HG03097 (cell line): ENCODE measurements at regions not wholly inside any gene's neighbourhood (a gene's known extent, or its start where the extent isn't known, plus 50 kb on each side); places are given as distances from the start of the nearest gene placed in this dataset.
A peak's percentile ranks its signal among the peaks of the same experiment; 100 is the strongest.

ENCODE experiments used
- ATAC-seq: cut with Tn5 transposase; IDR thresholded peaks from one replicate; pipeline ENCODE4 v1.9.1; 2021; ENCODE audit not compliant: unreplicated experiment, low FRiP score

DNA sequence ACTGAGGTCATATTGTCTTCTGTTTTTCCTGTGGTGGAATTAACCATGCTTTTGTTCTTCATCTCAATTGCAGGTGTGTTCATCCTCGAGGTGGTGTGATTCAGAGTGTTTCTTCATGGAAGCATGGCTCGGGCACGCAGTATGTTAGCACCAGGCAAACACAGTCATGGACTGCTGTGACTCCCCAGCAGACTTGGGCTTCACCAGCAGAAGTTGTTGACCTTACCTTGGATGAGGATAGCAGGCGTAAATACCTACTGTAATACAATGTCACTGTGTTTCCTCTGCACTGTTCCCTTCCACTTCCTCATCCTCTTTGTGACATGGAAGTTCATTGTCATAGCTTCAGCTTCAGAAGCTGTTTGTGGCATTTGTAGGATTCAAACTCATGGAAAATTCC, 158.7 kb downstream of the HAUS1 start:
- ATAC-seq: no peak

DNA sequence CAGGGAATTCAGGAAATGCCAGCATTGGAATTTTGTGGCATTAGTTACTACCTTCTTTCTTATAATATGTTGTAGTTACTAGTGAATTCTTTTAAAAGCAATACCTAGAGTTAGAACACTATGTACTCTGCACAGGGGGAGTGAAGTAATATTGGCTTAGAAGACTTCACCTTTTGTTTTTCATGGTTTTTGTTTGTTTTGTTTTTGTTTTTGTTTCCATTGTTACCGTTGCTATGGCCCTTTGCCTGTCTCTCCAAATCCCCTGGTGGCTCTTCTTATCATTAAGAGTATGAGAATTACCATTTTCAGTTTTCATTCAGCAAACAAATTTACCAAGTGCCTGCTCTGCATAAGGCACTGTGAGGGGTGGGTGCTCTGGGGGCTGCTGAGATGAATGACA, 160.1 kb downstream of the HAUS1 start:
- ATAC-seq: no peak

DNA sequence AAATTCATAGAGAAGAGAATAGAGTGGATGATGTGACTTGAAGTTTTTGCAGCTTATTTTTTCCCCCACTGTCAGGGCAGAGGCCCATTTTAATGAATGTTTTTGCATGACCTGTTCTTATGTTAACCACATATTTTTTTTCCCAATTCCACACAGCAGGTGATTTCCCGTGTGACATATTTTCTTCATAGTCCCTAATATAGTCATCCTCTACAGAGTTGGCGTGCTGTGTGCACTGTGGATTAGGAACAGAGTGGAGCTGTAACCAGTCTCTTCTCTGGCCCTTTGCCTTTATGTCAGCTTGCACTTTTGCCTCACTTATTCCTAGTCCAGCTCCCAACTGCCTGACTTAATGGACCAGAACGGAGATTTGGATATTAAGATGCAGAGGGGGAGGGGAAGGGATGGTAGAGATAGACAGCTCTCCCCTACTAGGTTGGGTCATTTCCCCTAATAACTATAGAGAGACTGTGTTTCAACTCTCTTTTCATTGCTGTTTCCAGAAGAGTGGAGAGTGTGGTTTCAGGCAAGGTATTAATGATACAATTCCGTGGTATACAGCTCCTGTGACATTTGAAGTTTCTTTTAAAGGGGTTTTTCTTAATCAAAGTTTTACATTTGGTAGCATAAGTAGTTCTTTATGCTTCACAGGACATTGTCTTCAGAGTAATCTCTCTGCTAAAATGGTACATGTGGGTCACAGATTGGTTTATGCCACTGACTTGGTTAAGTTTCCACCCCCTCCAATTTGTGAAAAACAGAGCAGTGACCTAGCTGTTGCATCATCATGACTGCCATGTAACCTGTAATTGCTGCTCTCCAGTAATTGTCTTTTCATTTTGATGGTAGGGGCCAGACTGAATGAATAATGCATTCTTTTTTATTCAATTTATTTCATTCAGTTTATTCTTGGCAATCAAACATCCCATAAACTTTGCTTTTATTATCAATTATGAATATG, 161.3 kb downstream of the HAUS1 start:
- ATAC-seq: no peak

DNA sequence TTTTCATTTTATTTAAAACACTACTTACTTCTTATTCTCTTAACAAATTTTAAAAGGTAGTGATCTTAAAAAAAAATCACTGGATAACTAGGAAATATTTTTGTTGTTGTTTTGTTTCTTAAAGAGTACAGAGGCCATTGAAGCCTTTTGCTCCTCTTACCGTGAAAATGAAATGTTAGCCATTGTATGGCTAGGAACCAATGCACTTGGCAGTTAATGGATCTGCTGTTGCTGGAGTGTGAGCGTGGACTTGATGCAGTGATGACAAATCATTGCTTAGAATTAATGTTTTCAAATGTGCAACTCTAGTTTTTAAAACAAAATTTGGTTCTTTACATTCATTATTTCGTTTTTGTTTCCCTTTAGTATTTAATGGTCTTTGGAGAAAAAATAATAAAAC, 162.3 kb downstream of the HAUS1 start:
- no peak for ATAC-seq

DNA sequence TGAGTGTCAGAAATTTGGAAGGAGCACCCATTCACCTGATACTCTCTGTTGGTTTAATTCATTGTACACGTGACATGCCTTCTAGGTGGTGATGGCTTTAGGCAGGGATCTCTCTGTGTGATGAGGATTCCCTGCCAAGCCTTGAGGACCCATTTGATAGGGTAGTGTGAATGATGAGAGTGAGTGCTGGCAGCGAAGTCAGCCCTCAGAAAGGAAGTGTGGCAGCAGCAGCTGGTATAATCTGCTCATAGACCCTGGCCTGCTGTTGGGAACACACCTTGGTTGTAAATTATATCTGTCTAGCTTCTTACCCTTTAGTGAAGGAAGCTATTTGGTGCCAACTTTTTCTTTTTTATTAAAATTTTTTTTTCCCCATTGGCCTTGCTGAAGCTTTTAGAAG, 164.5 kb downstream of the HAUS1 start:
- ATAC-seq: no peak

DNA sequence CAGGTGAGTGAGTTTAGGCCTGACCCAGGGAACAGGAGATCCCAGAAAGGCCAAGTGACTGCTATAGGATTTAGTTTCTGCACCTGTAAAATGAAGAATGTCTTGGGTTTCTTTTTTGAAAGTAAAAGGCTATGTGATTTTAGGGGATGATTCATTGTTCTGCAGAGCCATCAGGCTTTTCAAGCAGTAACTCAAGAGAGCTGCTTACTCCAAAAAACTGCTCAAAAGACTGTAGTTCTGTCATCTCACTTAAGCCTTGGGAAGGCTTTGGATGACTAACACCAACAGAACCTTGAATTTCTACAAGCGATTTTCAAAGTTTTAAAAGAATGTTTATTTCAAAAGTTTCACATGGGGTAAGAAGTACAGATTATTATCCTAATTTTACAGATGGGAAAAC, 165.1 kb downstream of the HAUS1 start:
- no peak for ATAC-seq

DNA sequence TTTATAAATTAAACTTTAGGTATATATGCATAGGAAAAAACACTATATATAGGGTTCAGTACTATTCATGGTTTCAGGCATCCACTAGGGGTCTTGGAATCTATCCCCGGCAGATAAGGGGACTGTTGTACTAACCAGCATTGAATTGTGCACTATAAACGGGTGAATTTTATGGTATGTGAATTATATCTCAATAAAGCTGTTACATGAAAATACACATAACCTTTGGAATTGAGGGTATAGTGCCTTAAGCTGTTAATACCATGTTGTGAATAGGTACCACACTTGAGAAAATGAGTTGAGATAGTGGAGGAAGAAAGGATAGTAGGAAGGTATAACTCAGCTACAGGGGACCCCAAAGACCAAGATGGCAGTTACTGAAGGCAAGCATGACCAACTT, 167.3 kb downstream of the HAUS1 start:
- ATAC-seq: no peak

DNA sequence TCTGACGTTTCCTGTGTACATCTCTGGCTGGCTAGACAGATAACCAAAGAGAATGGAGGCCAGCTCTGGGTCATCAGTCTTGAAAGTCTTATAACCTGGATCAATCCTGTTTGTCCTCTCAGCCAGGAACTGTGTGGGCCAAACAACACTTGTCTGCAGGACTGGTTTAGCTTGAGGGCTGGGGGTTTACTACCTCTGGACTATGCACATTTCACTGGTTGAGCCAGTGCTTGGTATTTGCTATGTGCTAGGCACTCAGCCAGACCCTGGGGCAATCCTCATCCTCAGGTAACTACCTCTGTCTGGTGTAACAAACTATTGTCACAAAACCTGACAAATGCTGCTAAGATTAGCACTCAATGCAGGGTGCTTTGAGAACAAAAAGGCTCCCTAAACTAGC, 169.7 kb downstream of the HAUS1 start:
- no peak for ATAC-seq

DNA sequence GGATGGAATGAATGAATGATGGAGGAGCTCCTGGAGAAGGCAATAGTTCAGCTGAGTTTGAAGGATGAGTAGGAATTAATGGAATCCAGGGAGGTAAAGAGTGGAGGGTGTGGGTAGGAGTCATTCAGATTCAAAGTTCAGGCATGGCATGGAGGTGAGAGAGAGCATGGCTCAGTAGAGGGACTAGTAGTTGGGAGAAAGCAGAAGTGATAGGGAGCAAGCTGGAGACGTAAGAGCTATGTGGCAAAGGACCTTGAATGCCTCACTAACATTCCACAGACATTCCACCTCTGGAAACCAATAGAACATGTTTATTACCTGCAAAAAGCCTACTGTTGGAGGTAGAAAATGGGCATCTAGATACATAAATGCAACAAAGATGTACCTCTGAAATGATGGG, 170.1 kb downstream of the HAUS1 start:
- ATAC-seq: no peak

DNA sequence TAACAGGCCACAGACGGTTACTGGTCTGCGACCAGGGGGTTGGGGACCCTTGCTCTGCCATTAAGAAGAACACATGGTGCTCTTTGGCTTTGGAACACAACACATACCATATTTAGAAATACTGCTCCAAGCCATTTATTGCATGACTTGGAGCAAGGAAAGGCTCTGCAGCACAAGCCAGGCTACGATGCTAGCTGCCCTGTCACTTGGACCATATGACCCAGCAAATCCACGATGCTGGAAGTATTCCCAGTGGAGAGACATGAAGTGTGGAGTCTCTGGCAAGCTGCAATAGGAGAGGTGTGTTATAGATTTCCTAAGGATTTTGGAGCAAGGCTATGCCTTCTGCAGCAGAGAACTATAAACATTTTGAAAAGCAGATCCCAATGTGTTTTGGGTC, 171.2 kb downstream of the HAUS1 start:
- no peak for ATAC-seq

DNA sequence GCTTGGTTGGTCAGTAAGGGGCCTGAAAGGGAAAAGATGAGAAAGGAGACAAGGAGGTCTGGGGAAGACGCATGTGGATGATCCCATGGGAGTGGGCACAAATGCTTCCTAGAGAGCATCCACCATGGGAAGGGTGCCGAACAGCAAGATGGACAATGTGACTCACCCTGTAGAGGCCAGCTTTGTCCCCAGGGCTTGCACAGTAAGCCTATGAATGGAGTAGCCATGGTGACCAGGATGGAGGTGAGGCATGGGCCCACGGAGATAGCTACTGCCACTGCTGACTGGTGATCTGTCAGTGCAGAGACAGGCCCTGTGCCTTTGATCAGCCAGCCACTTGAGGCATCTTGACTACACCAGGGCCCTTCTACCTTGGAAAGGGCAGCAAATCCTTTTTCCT, 172.6 kb downstream of the HAUS1 start:
- no peak for ATAC-seq

DNA sequence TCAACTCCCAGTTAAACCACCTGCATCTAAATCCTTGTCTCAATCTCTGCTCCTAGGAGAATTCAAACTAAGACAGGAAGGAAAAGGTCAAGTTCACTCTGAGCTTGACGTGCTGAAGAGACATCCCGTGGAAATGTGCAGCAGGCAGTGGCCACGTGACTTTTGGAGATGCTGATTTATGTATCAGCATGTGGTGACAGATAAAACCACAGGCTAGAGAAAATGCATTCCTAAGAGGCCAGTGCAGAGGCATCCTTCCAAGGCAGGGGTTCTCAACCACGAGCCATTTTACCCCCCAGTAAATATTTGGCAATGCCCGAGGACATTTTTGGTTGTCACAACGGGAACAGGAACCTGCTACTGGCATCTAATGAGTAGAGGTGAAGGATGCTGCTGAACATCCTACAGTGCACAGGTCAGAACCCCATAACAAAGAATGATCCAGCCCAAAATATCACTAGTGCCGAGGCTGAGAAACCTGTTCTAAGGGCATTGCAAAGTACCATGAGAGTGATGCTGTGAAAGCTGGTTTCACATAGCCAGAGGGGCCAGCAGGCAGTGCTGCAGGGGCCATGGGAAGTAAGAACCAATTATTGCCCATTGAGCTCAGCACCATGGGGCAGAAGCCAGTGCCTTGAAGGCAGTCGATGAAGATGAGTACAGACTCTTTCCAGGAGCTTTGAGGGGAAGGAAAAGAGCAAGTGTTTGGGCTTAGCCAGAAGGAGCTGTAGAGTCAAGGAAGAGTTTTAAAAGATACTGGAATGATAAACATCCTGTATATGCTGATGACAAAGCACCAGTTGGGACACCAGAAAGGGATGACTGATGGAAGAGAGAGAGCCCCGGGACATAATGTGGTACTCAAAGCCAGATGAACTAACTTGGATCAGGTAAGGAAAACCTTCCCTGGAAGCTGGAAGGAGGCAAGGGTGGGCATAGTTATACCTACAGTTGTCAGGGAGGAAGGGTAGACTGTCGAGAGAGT, 174.6 kb downstream of the HAUS1 start:
- no peak for ATAC-seq

DNA sequence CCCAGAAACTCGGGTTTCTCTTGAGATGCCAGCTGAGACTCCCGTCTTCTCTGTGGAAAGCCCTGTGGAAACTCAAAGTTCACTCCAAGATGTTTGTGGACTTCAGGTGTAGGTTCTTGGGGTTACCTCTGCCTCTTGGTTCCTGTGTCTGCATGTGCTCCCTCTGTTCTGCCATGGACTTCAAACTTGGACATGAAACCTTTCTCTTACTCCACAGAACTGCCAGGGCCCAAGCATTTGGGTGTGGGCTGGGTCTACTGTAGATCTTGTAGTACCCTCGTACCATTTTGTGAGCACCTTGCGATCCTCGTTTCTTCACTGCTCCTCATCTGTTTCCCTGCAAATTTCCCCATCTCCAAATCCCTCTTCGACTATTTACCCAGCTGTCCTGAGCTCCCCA, 175.5 kb downstream of the HAUS1 start:
- no peak for ATAC-seq

DNA sequence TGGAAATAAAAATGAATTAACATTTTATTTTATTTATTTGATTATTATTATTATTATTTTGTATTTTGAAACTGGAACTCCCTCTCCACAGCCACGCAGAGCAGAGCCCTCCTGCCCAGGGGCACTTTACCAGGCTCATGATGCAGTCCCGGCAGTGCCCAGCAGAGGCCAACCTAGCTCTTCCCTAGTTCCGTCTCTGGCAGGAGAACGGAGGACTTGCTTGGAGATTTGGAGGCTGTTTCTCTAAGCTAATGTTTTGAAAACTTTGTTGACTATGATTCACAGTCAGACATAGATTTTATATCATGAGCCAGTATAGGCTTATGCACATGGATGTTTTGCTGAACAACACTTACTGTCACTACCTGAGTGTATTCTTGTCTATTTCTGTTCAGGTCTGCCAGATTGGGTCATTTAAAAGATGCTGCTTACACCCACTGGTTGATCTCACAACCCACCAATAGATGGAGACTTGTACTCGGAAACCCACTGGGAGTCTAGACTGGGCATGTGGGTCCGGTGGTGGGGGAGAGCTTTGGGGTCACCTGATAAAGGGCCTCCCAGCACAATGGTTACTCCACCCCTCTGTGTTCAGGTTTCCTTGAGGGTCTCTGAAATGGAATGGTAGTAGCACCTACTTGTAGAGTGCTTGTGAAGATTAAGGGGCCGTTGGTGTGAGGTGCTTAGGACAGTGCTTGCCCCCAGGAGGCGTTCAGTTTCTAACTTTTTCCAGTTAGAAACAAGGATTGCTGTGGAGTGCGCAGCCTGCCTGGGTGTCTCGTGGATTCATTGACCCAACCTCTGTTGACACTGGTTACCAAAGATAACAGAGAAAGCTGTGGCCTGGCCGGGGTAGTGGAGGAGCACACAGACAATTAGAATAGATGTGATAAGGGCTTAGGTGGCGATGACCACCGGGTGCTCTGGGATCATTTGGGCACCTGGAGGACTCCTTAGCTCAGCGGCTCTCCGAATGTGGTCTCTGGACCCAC, 177.3 kb downstream of the HAUS1 start:
- peak; percentile 78 for ATAC-seq

DNA sequence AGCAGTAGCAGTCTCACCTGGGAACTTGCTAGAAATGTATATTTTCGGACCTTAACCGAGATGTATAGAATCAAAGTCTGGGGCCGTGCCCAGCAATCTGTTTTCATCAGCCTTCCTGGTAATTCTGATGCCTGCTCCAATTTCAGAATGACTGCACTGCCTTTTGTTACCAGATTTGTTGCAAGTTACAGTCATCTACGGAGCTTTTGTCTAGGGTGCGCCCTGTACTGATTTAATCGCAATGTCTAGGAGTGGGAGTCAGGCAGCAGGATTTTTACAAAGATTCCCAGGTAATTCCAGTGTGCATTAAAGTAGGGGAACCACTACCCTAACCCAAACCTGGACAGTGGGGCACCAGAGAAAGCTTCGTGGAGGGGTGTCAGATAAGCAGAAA, 178.0 kb downstream of the HAUS1 start:
- no peak for ATAC-seq

DNA sequence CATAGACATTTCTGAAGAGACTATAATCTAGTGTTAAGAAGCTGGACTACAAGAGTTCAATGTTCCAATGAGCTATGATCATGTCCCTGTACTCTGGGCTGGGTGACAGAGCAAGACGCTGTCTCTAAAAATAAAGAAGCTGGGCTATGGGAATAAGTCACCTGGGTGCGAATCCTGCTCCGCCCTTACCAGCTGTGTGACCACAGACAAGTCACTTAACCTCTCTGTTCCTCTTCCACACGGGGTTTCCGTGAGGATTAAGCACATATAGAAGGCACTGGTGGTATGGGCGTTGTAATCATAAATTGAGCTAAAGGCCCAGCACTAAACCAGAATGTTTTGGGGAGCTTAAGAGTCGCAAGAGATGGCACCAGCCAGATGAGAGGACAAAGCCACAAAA, 178.5 kb downstream of the HAUS1 start:
- no peak for ATAC-seq

DNA sequence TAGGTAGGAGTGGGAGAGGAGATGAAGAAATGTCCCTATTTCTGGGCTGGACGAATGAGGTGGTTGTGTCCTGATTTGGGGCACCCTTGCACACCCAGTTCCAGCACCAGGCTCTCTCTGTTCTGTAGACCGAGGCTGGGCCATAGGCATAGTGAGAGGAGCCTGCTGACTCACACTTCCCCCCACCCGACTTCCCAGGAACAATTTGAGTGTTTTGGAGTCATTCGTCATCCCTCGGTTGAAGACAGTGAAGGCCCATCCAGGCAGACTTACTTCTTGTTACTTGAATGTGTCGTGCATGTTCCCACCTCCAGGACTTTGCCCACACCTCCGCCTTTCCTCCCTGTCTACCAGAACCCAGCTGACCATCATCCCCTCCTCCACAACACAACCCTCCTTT, 179.1 kb downstream of the HAUS1 start:
- no peak for ATAC-seq

DNA sequence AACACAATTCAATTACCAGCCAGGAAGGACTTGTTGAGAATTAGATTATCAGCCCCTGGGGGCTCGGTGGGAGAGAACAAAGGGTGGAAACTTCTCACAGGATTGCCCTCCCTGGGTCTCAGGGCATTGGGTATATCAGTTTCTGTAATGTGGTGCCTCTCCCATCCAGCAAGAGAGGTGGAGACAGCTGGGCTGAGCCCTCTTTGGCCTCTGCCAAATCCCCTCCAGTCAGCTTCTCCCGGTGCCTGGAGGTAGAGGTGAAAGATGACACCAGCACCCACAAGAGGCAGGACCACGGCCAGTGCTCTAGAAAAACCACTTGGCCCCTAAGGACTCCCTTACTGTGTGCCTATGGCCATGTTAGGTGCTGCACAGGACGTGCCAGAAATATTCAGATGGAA, 179.7 kb downstream of the HAUS1 start:
- ATAC-seq: no peak

DNA sequence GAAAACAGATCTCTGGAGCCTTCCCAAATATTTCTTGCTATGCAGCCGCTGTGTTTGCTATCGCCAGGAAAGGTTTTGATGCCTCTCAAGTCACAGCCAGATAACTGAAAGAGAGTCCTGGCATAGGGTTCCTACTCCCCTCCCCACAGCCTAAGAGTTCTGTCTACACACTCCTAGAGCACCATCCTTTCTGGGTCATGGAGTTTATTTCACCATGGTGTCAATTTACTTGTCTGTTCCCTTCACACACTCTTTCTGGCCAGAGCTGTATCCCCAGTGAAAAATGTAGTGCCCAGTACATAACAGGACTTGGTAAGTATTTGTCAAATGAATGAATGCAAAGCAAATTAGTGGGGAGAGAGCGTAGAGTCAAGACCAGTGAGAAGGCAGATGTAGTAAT, 185.3 kb downstream of the HAUS1 start:
- ATAC-seq: no peak

DNA sequence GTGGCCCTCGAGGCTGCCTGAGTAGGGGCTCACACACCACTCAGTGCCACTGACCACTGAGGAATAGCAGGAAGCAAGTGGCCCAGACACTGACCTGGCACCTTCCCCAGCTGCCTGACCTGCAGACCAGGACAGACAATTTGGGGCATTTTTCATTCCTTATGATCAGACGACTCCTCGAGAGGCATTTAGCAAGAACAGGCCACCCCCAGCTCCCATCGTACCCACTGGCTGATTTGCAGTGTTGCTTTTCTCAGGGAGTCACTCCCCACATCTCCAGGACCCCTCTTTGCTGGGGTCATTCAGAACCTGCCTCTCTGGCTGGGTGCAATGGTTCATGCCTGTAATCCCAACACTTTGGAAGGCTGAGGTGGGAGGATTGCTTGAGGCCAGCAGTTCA, 185.7 kb downstream of the HAUS1 start:
- no peak for ATAC-seq
